ENCODE measurements at regions not wholly inside any gene's neighbourhood (a gene's known extent, or its start where the extent isn't known, plus 50 kb on each side); places are given as distances from the start of the nearest gene placed in this dataset.

DNA sequence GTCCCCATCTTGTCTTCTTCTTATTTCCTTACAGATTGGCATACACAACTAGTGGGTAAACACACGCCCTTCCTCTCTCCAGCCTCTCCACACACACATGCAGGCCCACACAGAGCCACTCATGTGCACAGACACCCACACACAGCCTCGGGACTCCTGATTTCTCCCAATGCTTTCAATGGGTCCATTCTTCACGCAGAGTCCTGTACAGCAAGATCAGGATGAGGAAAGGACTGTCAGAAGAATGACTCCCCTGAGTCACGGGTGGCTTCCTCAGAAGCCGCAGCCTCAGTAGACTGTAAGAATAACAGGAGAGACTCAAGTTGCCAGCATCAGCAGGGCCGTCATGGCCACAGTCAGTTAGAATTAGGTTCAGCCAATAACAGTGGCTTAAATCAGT, 109.1 kb upstream of the GLI2 start:
- no peak overlapping the region for H3K4me3 ChIP-seq
- POLR2A ChIA-PET = interaction anchor here (0.6 kb wide), 1 partner anchor 326 kb away, joined by 3 read pairs; no protein-coding TSS in a partner anchor
- no peaks in the 10 kb centered on the region for H4K20me1 ChIP-seq (replicated peaks; ENCODE audit: control insufficient read depth, insufficient read depth, low read length)
- TF ChIP-seq ZNF778 (CRISPR knock-in tag; IDR thresholded peaks at IDR 0.05) = no peak
- no peak for TF ChIP-seq GMEB1 (CRISPR knock-in tag; IDR thresholded peaks at IDR 0.05)
- no peak for TF ChIP-seq ZNF696 (CRISPR knock-in tag; conservative IDR thresholded peaks at IDR 0.05)
- no peak for TF ChIP-seq NCOA2 (IDR thresholded peaks at IDR 0.05; ENCODE audit: partially characterized antibody in 2 of 2)
- no peak for TF ChIP-seq ZNF175 (CRISPR knock-in tag; IDR thresholded peaks at IDR 0.05; ENCODE audit: low read depth)
- TF ChIP-seq PCBP2 (IDR thresholded peaks at IDR 0.05; ENCODE audit: low read depth, low read length, poor library complexity, severe bottlenecking) = no peak
- no peak for TF ChIP-seq SPI1 (IDR thresholded peaks at IDR 0.05; ENCODE audit: borderline replicate concordance, low read depth, low read length)
- no peak for TF ChIP-seq BDP1 (IDR thresholded peaks at IDR 0.05; ENCODE audit: insufficient read depth, insufficient read length)
- no peak for TF ChIP-seq PATZ1 (CRISPR knock-in tag; IDR thresholded peaks at IDR 0.05; ENCODE audit: borderline replicate concordance)
- no peak for TF ChIP-seq RBBP5 (IDR thresholded peaks at IDR 0.05; ENCODE audit: borderline replicate concordance, insufficient read depth, low read length, poor library complexity, severe bottlenecking)
- TF ChIP-seq PHB2 (IDR thresholded peaks at IDR 0.05; ENCODE audit: low read depth) = no peak
- no peak for TF ChIP-seq ARID3A (IDR thresholded peaks at IDR 0.05; ENCODE audit: borderline replicate concordance, low read depth, low read length)
- no peak for TF ChIP-seq GABPB2 (CRISPR knock-in tag; conservative IDR thresholded peaks at IDR 0.05)
- no peak for TF ChIP-seq THRA (IDR thresholded peaks at IDR 0.05)
- H3K4me1 ChIP-seq (replicated peaks in 1 of 2; ENCODE audit: control insufficient read depth in 2 of 2, insufficient read depth in 2 of 2, low read length in 2 of 2) = no peaks in the 10 kb centered on the region
- CTCF ChIA-PET (ENCODE audit: low intra/inter-chr PET ratio) = no interaction called here
- FAIRE-seq = no peak
- no TSS peak for BruUV-seq (replicated peaks)
- no peaks in the 10 kb centered on the region for H3K9me3 ChIP-seq (replicated peaks; ENCODE audit: control insufficient read depth, insufficient read depth, low read depth, low read length)
- ATAC-seq = no peak
- H3K9ac ChIP-seq (ENCODE audit: insufficient read depth in 1 of 2, low read depth in 2 of 2, low read length in 2 of 2) = no peak overlapping the region
- no peak overlapping the region for H2AFZ ChIP-seq (ENCODE audit: low read depth, low read length)
- DNase-seq (ENCODE audit: extremely low read depth in 1 of 4, low spot score in 3 of 4) = no peak
- WGBS (ENCODE audit: insufficient coverage, low coverage, missing lambda C conversion rate) = 0% methylated on average over 6 of the region's 6 CpGs
- peaks cover 0 to 38% of the 10 kb centered on the region in 2 experiments; a peak in 2 of 5 replicates for H3K27me3 ChIP-seq (ENCODE audit: control insufficient read depth in 2 of 2, insufficient read depth in 2 of 2, low read length in 2 of 2)
- no peak overlapping the region for H3K27ac ChIP-seq (ENCODE audit: extremely low read depth, low read depth, low read length)
- intact Hi-C loops (cut with micrococcal nuclease) = no loop called here
- no peaks in the 10 kb centered on the region for H3K9me1 ChIP-seq (ENCODE audit: control insufficient read depth, insufficient read depth, low read length)
- H3K36me3 ChIP-seq (ENCODE audit: control insufficient read depth, insufficient read depth, low read length) = no peaks in the 10 kb centered on the region
- H3K4me2 ChIP-seq (ENCODE audit: insufficient read depth, low read length) = no peak overlapping the region
- no peaks in the 10 kb centered on the region for H3K79me2 ChIP-seq (ENCODE audit: control insufficient read depth, insufficient read depth, low read length)
- in situ Hi-C loops (cut with MboI) = no loop called here
